ENCODE measurements at regions not wholly inside any gene's neighbourhood (a gene's known extent, or its start where the extent isn't known, plus 50 kb on each side); places are given as distances from the start of the nearest gene placed in this dataset.

- no peak for TF ChIP-seq CTCF (optimal IDR thresholded peaks at IDR 0.05 in 1 of 3, IDR thresholded peaks at IDR 0.05 in 1 of 3, conservative IDR thresholded peaks at IDR 0.05 in 1 of 3; ENCODE audit: extremely low read depth in 1 of 3, insufficient read depth in 2 of 3, low read length in 3 of 3)
- TF ChIP-seq EZH2 (IDR thresholded peaks at IDR 0.05; ENCODE audit: low read length) = no peak
Observed at GRCh38 chr14:58951143-58951542, 237.3 kb upstream of the DAAM1 start.

Data from keratinocyte (primary cell).